Activated naive CD8-positive, alpha-beta T cell (primary cell): ENCODE measurements at regions not wholly inside any gene's neighbourhood (a gene's known extent, or its start where the extent isn't known, plus 50 kb on each side); places are given as distances from the start of the nearest gene placed in this dataset.
"Not testable (repeated sequence)": the region's sequence is repeated elsewhere in the genome, so short reads cannot be mapped to it uniquely, and the experiment has no call there.

Experiments
- H3K27ac Mint-ChIP-seq: one replicate; pipeline ENCODE4 v1.8.0; 2021; ENCODE audit warnings: mixed read lengths
- H3K27me3 Mint-ChIP-seq: one replicate; pipeline ENCODE4 v1.8.0; 2021; ENCODE audit warnings: mixed read lengths
- H3K36me3 Mint-ChIP-seq: one replicate; pipeline ENCODE4 v1.8.0; 2021; ENCODE audit warnings: mixed read lengths
- H3K4me1 Mint-ChIP-seq: one replicate; pipeline ENCODE4 v1.8.0; 2021; ENCODE audit warnings: low read depth, mixed read lengths
- H3K4me3 Mint-ChIP-seq: one replicate; pipeline ENCODE4 v1.8.0; 2021; ENCODE audit warnings: mild to moderate bottlenecking, mixed read lengths
- H3K9me3 Mint-ChIP-seq: one replicate; pipeline ENCODE4 v1.8.0; 2021; ENCODE audit warnings: low read depth, mixed read lengths

GRCh38 chr16:59124056-59124455, 389.9 kb upstream of the GOT2 start:
- Mint-ChIP-seq H3K9me3 (peaks cover 13% of the 10 kb centered on the region), H3K27me3 (no peaks in the 10 kb centered on the region), H3K27ac (no peak overlapping the region), H3K4me1 (no peaks in the 10 kb centered on the region), H3K4me3 (no peak overlapping the region), H3K36me3 (no peaks in the 10 kb centered on the region)

GRCh38 chr16:59123479-59123878, 389.4 kb upstream of the GOT2 start:
- H3K27me3 Mint-ChIP-seq, result no peaks in the 10 kb centered on the region
- peaks cover 13% of the 10 kb centered on the region for H3K9me3 Mint-ChIP-seq
- no peak overlapping the region for H3K4me3 Mint-ChIP-seq
- no peaks in the 10 kb centered on the region for H3K36me3 Mint-ChIP-seq
- no peaks in the 10 kb centered on the region for H3K4me1 Mint-ChIP-seq
- H3K27ac Mint-ChIP-seq, result no peak overlapping the region

- Mint-ChIP-seq H3K4me1 (no peaks in the 10 kb centered on the region), H3K36me3 (no peaks in the 10 kb centered on the region), H3K4me3 (no peak overlapping the region), H3K27ac (no peak overlapping the region), H3K9me3 (peaks cover 13% of the 10 kb centered on the region), H3K27me3 (no peaks in the 10 kb centered on the region)
Measured at GRCh38 chr16:59122262-59122537, 388.1 kb upstream of the GOT2 start.

- no peak overlapping the region for H3K27ac Mint-ChIP-seq
- H3K4me3 Mint-ChIP-seq, result no peak overlapping the region
- H3K36me3 Mint-ChIP-seq, result no peaks in the 10 kb centered on the region
- H3K4me1 Mint-ChIP-seq, result no peaks in the 10 kb centered on the region
- no peaks in the 10 kb centered on the region for H3K27me3 Mint-ChIP-seq
- H3K9me3 Mint-ChIP-seq, result peaks cover 15% of the 10 kb centered on the region
Measured at GRCh38 chr16:59121411-59122261, 387.5 kb upstream of the GOT2 start.

- Mint-ChIP-seq H3K36me3 (no peaks in the 10 kb centered on the region), H3K9me3 (peaks cover 12% of the 10 kb centered on the region), H3K27me3 (no peaks in the 10 kb centered on the region), H3K4me3 (no peak overlapping the region), H3K4me1 (no peaks in the 10 kb centered on the region), H3K27ac (no peak overlapping the region)
Measured at GRCh38 chr16:59116744-59117143, 382.6 kb upstream of the GOT2 start.

GRCh38 chr16:59114790-59115189, 380.7 kb upstream of the GOT2 start:
- Mint-ChIP-seq H3K36me3 (no peaks in the 10 kb centered on the region), H3K27me3 (no peaks in the 10 kb centered on the region), H3K4me3 (no peak overlapping the region), H3K4me1 (no peaks in the 10 kb centered on the region), H3K27ac (no peak overlapping the region), H3K9me3 (peaks cover 11% of the 10 kb centered on the region)

- no peak overlapping the region for H3K27ac Mint-ChIP-seq
- no peaks in the 10 kb centered on the region for H3K27me3 Mint-ChIP-seq
- H3K9me3 Mint-ChIP-seq, result peaks cover 7% of the 10 kb centered on the region
- no peaks in the 10 kb centered on the region for H3K36me3 Mint-ChIP-seq
- H3K4me3 Mint-ChIP-seq, result no peak overlapping the region
- H3K4me1 Mint-ChIP-seq, result no peaks in the 10 kb centered on the region
Measured at GRCh38 chr16:59113004-59113670, 379.0 kb upstream of the GOT2 start.

GRCh38 chr16:59111280-59111679, 377.2 kb upstream of the GOT2 start:
- H3K36me3 Mint-ChIP-seq, result no peaks in the 10 kb centered on the region
- no peaks in the 10 kb centered on the region for H3K27me3 Mint-ChIP-seq
- no peaks in the 10 kb centered on the region for H3K4me1 Mint-ChIP-seq
- H3K27ac Mint-ChIP-seq, result no peak overlapping the region
- H3K9me3 Mint-ChIP-seq, result peaks cover 3% of the 10 kb centered on the region
- no peak overlapping the region for H3K4me3 Mint-ChIP-seq

GRCh38 chr16:59108374-59108773, 374.3 kb upstream of the GOT2 start:
- H3K27ac Mint-ChIP-seq, result no peak overlapping the region
- H3K9me3 Mint-ChIP-seq, result peaks cover 3% of the 10 kb centered on the region
- H3K4me1 Mint-ChIP-seq, result no peaks in the 10 kb centered on the region
- no peaks in the 10 kb centered on the region for H3K36me3 Mint-ChIP-seq
- H3K27me3 Mint-ChIP-seq, result no peaks in the 10 kb centered on the region
- no peak overlapping the region for H3K4me3 Mint-ChIP-seq

GRCh38 chr16:59096682-59097081, 362.6 kb upstream of the GOT2 start:
- H3K36me3 Mint-ChIP-seq, H3K4me1 Mint-ChIP-seq, H3K27ac Mint-ChIP-seq, H3K4me3 Mint-ChIP-seq, H3K9me3 Mint-ChIP-seq, H3K27me3 Mint-ChIP-seq: not testable (repeated sequence)

- H3K4me1 Mint-ChIP-seq, result no peaks in the 10 kb centered on the region
- no peak overlapping the region for H3K4me3 Mint-ChIP-seq
- peaks cover 3% of the 10 kb centered on the region for H3K27me3 Mint-ChIP-seq
- H3K9me3 Mint-ChIP-seq, result peaks cover 7% of the 10 kb centered on the region
- no peak overlapping the region for H3K27ac Mint-ChIP-seq
- no peaks in the 10 kb centered on the region for H3K36me3 Mint-ChIP-seq
Measured at GRCh38 chr16:59090541-59090940, 356.4 kb upstream of the GOT2 start.

GRCh38 chr16:59088431-59088830, 354.3 kb upstream of the GOT2 start:
- H3K4me1 Mint-ChIP-seq, result no peaks in the 10 kb centered on the region
- H3K27ac Mint-ChIP-seq, result no peak overlapping the region
- peaks cover 12% of the 10 kb centered on the region for H3K9me3 Mint-ChIP-seq
- no peak overlapping the region for H3K4me3 Mint-ChIP-seq
- H3K27me3 Mint-ChIP-seq, result peaks cover 3% of the 10 kb centered on the region
- no peaks in the 10 kb centered on the region for H3K36me3 Mint-ChIP-seq

- Mint-ChIP-seq H3K4me1 (no peaks in the 10 kb centered on the region), H3K27me3 (no peaks in the 10 kb centered on the region), H3K9me3 (peaks cover 14% of the 10 kb centered on the region), H3K27ac (no peak overlapping the region), H3K36me3 (no peaks in the 10 kb centered on the region), H3K4me3 (no peak overlapping the region)
Measured at GRCh38 chr16:59087641-59088040, 353.5 kb upstream of the GOT2 start.

- Mint-ChIP-seq H3K27ac (no peak overlapping the region), H3K36me3 (no peaks in the 10 kb centered on the region), H3K4me1 (no peaks in the 10 kb centered on the region), H3K27me3 (no peaks in the 10 kb centered on the region), H3K9me3 (peaks cover 5% of the 10 kb centered on the region), H3K4me3 (no peak overlapping the region)
Measured at GRCh38 chr16:59067205-59067604, 333.1 kb upstream of the GOT2 start.

GRCh38 chr16:59060207-59060606, 326.1 kb upstream of the GOT2 start:
- no peak overlapping the region for H3K27ac Mint-ChIP-seq
- H3K4me3 Mint-ChIP-seq, result no peak overlapping the region
- H3K36me3 Mint-ChIP-seq, result no peaks in the 10 kb centered on the region
- H3K9me3 Mint-ChIP-seq, result no peaks in the 10 kb centered on the region
- H3K27me3 Mint-ChIP-seq, result no peaks in the 10 kb centered on the region
- H3K4me1 Mint-ChIP-seq, result no peaks in the 10 kb centered on the region

GRCh38 chr16:59058250-59058649, 324.1 kb upstream of the GOT2 start:
- no peak overlapping the region for H3K4me3 Mint-ChIP-seq
- no peaks in the 10 kb centered on the region for H3K27me3 Mint-ChIP-seq
- no peaks in the 10 kb centered on the region for H3K9me3 Mint-ChIP-seq
- H3K4me1 Mint-ChIP-seq, result no peaks in the 10 kb centered on the region
- H3K27ac Mint-ChIP-seq, result no peak overlapping the region
- no peaks in the 10 kb centered on the region for H3K36me3 Mint-ChIP-seq
